ENCODE measurements at regions not wholly inside any gene's neighbourhood (a gene's known extent, or its start where the extent isn't known, plus 50 kb on each side); places are given as distances from the start of the nearest gene placed in this dataset.

DNA sequence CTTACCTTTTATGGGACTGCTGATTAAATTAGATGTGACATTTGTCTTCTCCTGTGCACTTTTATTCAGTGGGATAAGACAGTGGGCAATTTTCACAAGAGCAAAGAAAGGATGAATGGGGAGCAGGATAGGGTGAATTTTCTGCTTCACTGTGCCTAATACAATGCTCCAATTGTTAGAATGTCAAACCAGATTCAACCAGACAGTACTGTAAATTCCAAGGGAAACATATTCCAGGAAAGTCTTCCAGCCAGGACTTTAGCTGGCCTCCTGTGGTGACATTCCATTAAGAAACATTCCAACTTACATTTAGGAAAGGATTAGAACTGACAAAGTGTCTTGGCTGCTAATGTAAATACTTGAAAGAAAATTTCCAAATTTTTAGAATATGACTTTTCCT, 100.1 kb upstream of the PROK2 start:
- BruUV-seq (replicated peaks) = no TSS peak
- Histone ChIP-seq H3K4me2 (ENCODE audit: insufficient read depth, low read length) (no peak overlapping the region), H3K9me3 (replicated peaks; ENCODE audit: control insufficient read depth, insufficient read depth, low read length) (no peaks in the 10 kb centered on the region), H3K4me3 (replicated peaks in 1 of 3; ENCODE audit: insufficient read depth in 1 of 3, low read depth in 1 of 3, low read length in 3 of 3) (no peak overlapping the region), H3K27me3 (ENCODE audit: control insufficient read depth in 2 of 2, insufficient read depth in 2 of 2, low read length in 2 of 2) (no peaks in the 10 kb centered on the region), H4K20me1 (replicated peaks; ENCODE audit: control insufficient read depth, extremely low read depth, insufficient read depth, low read length) (no peaks in the 10 kb centered on the region), H3K27ac (ENCODE audit: insufficient read depth, low read depth, low read length) (no peak overlapping the region), H3K9me1 (replicated peaks; ENCODE audit: control insufficient read depth, extremely low read depth, insufficient read depth, low read length) (no peaks in the 10 kb centered on the region), H3K9ac (replicated peaks; ENCODE audit: extremely low read depth, insufficient read depth, low read length) (no peak overlapping the region), H3K4me1 (ENCODE audit: control insufficient read depth, extremely low read depth, insufficient read depth, low read length) (no peaks in the 10 kb centered on the region), H3K79me2 (ENCODE audit: control insufficient read depth, insufficient read depth, low read length) (no peaks in the 10 kb centered on the region), H2AFZ (ENCODE audit: low read depth, low read length) (no peak overlapping the region), H3K36me3 (ENCODE audit: control insufficient read depth in 2 of 2, extremely low read depth in 1 of 2, insufficient read depth in 2 of 2, low read length in 2 of 2) (no peaks in the 10 kb centered on the region)
- CTCF ChIA-PET = interaction anchor here (1.0 kb wide), 1 partner anchor 10 kb away, joined by 5 read pairs; no protein-coding TSS in a partner anchor
- dilution Hi-C loops (cut with MboI; ENCODE audit: extremely low pct_ligation_motif_present, low sequenced_read_pairs) = no loop called here
- FAIRE-seq (no peak), DNase-seq (ENCODE audit: low read depth, low spot score) (no peak)
- TF ChIP-seq MYC (IDR thresholded peaks at IDR 0.05; ENCODE audit: low read depth, low read length) = no peak
- no peak for TF ChIP-seq JUN (IDR thresholded peaks at IDR 0.05; ENCODE audit: borderline replicate concordance, insufficient read depth, insufficient read length, low read depth)
- TF ChIP-seq POLR2A (IDR thresholded peaks at IDR 0.05; ENCODE audit: low read depth, low read length) = no peak
- TF ChIP-seq, protein P1, sequence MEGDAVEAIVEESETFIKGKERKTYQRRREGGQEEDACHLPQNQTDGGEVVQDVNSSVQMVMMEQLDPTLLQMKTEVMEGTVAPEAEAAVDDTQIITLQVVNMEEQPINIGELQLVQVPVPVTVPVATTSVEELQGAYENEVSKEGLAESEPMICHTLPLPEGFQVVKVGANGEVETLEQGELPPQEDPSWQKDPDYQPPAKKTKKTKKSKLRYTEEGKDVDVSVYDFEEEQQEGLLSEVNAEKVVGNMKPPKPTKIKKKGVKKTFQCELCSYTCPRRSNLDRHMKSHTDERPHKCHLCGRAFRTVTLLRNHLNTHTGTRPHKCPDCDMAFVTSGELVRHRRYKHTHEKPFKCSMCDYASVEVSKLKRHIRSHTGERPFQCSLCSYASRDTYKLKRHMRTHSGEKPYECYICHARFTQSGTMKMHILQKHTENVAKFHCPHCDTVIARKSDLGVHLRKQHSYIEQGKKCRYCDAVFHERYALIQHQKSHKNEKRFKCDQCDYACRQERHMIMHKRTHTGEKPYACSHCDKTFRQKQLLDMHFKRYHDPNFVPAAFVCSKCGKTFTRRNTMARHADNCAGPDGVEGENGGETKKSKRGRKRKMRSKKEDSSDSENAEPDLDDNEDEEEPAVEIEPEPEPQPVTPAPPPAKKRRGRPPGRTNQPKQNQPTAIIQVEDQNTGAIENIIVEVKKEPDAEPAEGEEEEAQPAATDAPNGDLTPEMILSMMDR (IDR thresholded peaks at IDR 0.05; ENCODE audit: extremely low read depth in 1 of 2, insufficient read depth in 1 of 2, low read depth in 1 of 2, low read length in 2 of 2) = no peak
- no peak for TF ChIP-seq FOS (IDR thresholded peaks at IDR 0.05; ENCODE audit: borderline replicate concordance, insufficient read depth, low read length)
- TF ChIP-seq, protein P2, sequence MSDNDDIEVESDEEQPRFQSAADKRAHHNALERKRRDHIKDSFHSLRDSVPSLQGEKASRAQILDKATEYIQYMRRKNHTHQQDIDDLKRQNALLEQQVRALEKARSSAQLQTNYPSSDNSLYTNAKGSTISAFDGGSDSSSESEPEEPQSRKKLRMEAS (IDR thresholded peaks at IDR 0.05; ENCODE audit: insufficient read depth, insufficient read length) = no peak
- TF ChIP-seq EZH2 (IDR thresholded peaks at IDR 0.05; ENCODE audit: borderline replicate concordance, low read depth, low read length, severe bottlenecking) = no peak
- no peak for TF ChIP-seq GATA2 (IDR thresholded peaks at IDR 0.05; ENCODE audit: insufficient read depth, insufficient read length, low read depth, low read length)
- TF ChIP-seq POLR2AphosphoS5 (IDR thresholded peaks at IDR 0.05; ENCODE audit: insufficient read depth, low read depth, low read length) = no peak
- intact Hi-C loops (cut with micrococcal nuclease) = no loop called here
- POLR2A ChIA-PET = no interaction called here

Data from endothelial cell of umbilical vein (primary cell).